IPS-18c (cell line): ENCODE measurements at regions not wholly inside any gene's neighbourhood (a gene's known extent, or its start where the extent isn't known, plus 50 kb on each side); places are given as distances from the start of the nearest gene placed in this dataset.

Experiments
- H3K4me3 ChIP-seq: 2 replicates; pipeline ENCODE4 v1.7.0; 2013; ENCODE audit warnings: low read depth, mild to moderate bottlenecking, low read length, moderate library complexity; ENCODE audit not compliant: insufficient read depth
- H3K9me3 ChIP-seq: one replicate; pipeline ENCODE4 v1.6.1; 2013; ENCODE audit warnings: mild to moderate bottlenecking, low read length, moderate library complexity; ENCODE audit not compliant: control insufficient read depth, insufficient read depth

DNA sequence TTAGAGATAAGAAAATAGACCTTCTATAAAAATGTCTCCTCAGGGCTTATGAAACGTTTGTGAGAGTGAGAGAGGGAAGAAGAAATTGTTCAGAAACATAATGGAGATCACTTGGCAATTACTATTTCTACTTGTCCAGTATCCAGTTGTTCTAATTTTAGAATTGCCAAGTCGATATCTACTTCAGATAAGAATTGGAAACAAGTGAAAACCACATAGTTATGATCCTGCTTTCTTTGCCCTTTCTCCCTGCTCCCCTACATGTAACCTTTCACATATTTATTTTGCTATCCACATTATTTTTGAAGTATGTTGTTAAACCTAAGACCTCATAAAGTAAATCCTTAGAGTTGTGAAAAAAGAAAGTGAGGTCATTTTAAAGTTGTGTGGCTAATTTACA is 1154.7 kb upstream of the ADGRL2 start:
- no peak overlapping the region for H3K4me3 ChIP-seq
- no peaks in the 10 kb centered on the region for H3K9me3 ChIP-seq

DNA sequence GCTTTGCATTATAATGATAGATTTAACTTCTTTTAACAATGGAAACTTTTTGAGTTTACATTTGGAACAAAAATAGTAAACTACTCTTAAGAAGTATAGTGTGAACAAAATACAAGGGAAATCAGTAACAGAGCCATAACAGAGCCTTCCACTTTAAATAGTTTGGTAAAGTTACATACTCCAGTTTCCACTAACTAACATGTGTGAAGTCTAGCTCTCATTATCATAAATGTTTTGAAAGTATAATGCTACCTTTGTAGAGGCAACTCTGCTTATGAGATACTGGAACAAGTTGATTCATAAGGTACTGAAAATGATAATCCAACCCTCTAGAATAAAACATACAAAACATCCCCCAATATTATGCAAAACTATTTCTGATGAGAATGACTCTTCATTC is 1155.1 kb upstream of the ADGRL2 start:
- Histone ChIP-seq H3K9me3 (no peaks in the 10 kb centered on the region), H3K4me3 (no peak overlapping the region)

DNA sequence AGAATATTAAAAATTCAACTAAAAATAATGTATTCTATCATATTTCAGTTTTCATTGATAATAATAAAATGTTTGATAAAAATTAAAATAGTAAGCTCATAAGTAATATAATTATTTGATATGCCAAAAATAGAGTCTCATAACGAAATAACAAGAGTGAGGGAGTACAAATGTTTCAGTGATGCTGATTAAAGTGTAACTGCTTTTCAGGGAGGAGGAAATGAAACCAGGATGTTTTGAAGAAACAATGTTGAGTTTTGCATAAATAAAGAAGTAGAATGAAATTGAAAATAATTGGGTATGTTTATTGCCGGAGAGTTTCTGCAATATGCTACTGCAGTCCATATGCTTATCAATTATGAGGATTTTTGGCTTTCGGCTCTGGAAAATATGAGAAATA is 1159.8 kb upstream of the ADGRL2 start:
- no peaks in the 10 kb centered on the region for H3K9me3 ChIP-seq

DNA sequence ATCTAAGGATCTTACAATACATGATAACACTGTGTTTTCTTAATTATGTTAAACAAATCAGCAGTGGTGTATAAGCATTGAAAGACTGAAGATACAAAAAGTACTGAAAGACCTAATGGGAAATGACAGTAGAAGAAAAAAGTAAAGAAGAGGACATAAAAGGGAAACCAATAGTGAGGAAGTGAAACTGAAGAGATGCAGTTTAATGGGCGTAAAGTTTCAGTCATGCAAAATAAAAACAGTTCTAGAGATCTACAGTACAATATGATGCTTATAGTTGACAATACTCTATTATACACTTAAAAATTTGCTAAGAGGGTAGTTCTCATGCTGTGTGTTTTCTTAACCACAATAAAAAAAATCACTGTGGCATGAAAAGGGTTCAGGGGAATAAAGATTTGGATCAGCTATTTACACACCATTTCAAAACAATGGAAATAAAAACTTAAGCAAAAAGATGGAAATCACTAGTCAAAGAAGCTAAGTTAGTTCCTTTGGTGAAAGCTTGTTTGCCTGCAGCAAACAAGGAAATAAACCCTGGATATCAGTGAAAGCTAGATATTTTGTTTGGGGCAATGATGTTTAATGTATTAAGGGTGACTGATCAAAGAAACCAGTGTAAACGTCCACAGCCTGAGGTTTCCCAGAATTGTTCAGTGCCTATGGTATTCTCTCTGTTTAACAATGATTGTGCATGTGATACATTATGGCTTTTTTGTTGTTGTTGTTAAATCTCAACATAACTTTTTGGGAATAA is 1160.8 kb upstream of the ADGRL2 start:
- H3K9me3 ChIP-seq: no peaks in the 10 kb centered on the region
- no peak overlapping the region for H3K4me3 ChIP-seq

More for the DNA sequence above, 1159.8 kb upstream of the ADGRL2 start:
- no peak overlapping the region for H3K4me3 ChIP-seq

DNA sequence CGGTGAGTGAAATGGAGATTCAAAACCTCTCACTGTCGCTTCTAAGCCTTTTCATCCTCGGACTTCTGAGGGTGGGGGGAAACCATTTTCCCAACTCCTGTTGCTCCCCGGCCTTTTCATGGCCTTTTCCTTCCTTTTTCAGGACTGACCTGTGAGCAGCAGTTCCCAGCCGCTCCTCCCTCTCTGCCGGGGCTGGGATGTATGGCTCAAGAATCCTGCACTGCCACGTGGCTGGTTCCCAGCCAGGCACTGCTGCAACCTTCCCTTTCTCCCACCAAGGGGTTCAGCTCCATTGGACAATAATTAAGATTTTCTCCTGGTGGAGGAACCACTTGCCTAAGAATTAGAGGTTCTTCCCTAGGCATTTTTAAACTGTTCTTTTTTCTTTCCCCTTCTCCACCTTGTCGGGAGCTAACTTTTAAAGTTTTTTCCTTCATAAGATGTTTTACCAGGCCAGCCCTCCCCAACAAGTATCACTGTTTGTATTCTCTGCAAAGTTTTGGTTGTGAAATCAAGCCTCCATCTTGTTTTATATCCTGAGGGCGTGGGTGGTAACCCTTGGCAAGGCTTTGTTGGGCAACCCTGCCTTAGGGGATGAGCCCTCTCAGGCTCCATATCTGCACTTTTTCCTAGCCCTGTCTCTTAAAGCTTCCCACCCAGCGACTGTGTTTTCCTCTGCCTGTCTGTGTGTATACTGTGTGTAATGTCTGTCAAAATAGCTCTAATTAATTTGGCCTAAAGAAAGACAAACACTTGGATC is 1166.6 kb upstream of the ADGRL2 start:
- H3K9me3 ChIP-seq: no peaks in the 10 kb centered on the region
- H3K4me3 ChIP-seq: no peak overlapping the region

DNA sequence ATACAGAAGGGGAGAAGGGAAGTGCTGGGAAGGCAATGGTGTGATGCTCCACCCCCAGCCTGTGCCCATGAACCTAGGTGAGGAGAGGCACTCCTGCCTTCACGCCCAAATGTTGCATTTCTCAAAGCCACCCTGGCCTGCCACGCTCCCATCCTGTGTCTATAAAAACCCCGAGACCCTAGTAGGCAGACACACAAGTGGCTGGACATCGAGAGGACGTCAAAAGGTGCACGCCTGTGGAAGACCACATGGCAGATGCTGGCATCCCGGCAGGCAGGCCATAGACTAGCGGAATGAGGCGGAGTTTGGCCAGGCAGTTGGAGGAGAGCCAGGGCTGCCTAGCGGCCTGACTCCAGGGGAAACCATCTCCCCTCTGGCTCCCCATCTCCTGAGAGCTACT is 1168.5 kb upstream of the ADGRL2 start:
- no peaks in the 10 kb centered on the region for H3K9me3 ChIP-seq

DNA sequence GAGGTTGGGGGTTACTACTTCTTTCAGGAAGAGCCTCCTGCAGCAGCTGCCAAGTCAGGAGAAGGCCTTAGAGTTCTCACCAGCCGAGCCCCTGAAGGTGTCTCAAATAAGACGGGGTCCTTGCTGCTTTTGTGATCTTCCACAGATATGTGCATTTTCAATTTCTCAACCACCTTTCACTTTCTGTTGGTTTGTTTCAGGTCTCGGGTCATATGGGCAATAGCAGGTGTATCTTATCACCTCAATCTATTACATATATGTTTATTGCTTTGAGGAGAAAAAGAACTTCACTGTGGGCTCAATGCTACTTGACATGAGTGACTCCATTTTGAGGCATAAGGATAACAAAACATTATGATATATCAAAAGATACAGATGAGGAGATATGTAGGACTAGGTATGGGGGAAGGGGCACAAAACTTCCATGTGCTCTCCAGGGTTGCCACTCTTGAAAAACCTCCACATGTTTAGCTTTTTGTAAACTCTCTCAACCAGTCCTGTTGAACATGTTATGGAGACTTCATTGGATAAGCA is 1171.4 kb upstream of the ADGRL2 start:
- H3K9me3 ChIP-seq: no peaks in the 10 kb centered on the region
- H3K4me3 ChIP-seq: no peak overlapping the region

More for the DNA sequence above, 1168.5 kb upstream of the ADGRL2 start:
- H3K4me3 ChIP-seq: no peak overlapping the region

DNA sequence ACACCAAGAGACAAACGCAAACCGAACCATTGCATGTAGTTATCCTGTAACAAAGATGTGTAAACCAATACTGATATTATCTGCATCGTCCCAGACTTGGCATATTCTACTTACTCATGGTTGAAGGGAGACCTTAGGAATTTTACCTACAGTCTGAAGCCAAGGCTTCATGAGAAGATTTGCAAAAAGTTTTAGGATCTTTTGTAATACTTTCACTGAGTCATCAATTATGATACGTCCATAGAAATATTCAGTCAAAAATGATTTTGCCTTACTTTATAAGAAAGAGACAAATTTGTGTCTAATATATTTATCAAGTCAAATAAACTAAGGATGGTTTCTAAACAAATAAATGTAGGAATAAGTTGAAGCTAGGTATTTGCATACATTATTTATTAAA is 1176.1 kb upstream of the ADGRL2 start:
- Histone ChIP-seq H3K9me3 (no peaks in the 10 kb centered on the region), H3K4me3 (no peak overlapping the region)

DNA sequence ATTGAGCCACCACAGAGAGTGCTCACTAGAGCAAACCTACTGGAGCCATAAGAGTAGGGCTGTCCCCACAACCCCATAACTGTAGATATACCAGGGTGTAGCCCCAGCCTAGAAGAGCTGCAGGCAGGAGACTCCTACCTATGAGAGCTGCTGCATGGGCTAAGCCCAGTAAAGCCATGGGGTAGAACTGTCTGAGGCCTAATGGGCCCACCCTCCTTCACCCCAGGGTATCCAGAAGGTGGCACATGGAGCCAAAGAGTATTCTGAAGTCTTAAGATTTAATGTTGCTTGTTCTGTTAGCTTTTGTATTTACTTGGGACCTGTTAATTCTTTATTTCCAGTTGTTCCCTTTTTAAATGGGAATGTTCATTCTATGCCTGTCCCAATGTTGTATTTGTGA is 1193.7 kb upstream of the ADGRL2 start:
- H3K4me3 ChIP-seq: no peak overlapping the region
- H3K9me3 ChIP-seq: no peaks in the 10 kb centered on the region

DNA sequence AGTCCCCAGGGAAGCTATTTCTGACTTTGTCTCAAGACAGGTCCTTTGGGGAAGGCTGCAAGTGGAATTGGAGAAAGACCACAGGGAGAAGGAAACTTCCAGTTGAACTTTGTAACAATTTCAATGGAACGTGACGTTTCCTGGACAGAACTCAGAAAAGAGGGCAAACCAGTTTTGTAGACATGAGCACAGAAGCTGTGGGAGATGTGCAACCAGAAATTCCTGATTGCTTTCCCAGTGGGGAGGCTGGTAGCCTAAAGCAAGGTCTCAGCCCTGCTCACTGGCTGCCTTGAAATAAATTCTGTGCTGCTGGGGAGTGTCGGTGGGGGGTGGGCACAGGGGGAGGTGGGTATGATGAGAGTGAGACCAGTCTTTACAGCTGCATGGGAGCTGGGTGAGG is 1206.7 kb upstream of the ADGRL2 start:
- no peak overlapping the region for H3K4me3 ChIP-seq

DNA sequence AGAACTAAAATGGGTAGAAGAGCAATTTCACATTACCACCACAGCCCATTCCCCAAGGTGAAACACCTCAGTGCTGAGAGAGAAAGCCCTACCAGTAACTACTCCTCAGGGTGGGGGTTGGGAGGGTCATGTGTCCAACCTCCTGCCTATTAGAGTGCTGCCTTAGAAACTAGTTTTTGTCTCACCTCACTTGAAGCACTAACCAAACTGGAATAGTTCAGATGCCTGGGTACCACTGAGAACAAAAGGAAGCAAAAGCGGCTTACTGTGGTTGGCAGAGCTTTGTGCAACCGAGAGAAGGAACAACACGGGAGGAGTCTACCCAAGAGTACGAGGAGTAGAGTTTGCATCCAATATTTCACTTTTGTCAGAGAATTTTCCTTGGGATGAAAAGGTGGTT is 1207.5 kb upstream of the ADGRL2 start:
- H3K9me3 ChIP-seq: no peaks in the 10 kb centered on the region
- H3K4me3 ChIP-seq: no peak overlapping the region

More for the DNA sequence above, 1206.7 kb upstream of the ADGRL2 start:
- no peaks in the 10 kb centered on the region for H3K9me3 ChIP-seq

DNA sequence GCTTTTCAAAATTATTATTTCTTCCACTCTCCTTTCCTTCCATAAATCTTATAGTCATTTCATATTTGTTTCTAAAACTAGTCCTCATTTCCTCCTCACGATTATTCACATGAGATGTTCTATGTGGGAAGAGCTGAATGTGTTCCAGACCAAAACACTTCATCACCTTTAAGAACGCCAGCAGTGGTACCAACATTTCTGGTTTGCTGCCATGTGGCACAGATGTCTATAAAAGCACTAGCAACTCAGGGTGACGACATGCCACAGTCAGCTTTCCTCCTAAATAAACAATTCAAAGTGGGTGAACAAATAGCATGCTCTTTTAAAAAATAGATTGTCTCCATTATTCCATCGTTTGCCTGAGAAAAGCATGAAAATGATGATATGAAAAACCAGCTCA is 1217.8 kb upstream of the ADGRL2 start:
- H3K9me3 ChIP-seq: no peaks in the 10 kb centered on the region
- H3K4me3 ChIP-seq: no peak overlapping the region

DNA sequence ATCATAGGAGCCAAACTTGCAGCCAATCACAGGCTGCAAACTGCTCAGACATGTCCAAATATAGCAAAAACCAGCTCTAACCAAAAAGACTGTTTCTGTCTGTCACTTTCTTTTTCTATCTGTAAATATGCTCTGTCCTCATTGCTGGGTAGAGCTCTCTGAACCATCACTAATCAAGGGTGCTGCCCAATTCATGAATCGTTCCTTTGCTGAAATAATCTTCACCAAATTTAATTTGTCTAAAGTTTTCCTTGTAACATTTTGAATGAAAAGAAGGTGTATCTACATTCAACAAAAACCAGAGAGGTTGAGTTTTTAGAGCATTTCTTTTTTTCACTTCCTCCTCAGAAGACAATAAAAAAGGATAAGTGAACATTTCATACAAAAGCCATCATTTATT is 1221.7 kb upstream of the ADGRL2 start:
- Histone ChIP-seq H3K9me3 (no peaks in the 10 kb centered on the region), H3K4me3 (no peak overlapping the region)

DNA sequence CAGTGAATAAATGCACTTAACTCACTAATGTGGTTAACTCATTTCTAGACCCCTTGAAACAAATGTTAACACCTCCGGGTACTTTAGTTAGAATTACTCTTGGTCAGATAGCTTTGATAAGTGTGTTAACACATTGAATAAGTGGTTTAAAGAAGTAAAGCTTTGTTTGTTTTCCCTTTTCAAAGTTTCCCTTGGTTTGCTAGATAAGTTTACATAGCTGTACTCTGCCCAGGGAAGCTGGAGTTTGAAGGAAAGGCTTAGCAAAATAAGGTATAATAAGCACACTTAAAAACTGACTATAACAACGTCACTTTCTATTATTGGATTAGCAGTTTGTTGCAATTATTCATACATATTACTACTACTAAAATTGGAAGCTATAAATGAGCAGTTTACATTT is 1233.9 kb upstream of the ADGRL2 start:
- Histone ChIP-seq H3K9me3 (no peaks in the 10 kb centered on the region), H3K4me3 (no peak overlapping the region)

DNA sequence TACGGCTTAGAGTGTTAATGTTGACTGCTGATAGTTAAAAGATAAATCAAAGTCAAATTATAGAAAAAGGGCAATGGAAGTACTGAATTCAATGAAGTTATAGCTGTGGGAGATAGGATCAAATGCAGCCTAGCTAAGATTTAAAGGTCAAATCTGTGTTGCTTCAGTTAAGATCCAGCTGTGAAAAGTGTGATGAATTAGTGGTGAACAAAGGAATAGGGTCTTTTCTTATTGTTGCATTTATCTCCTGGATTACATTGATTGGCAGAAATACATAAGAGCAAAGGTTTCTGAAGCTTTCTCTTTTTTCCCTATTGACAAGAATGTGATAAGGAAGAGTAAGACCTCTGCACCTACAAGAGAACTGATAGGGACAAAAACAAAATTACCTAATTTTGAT is 1234.6 kb upstream of the ADGRL2 start:
- no peaks in the 10 kb centered on the region for H3K9me3 ChIP-seq
- no peak overlapping the region for H3K4me3 ChIP-seq

DNA sequence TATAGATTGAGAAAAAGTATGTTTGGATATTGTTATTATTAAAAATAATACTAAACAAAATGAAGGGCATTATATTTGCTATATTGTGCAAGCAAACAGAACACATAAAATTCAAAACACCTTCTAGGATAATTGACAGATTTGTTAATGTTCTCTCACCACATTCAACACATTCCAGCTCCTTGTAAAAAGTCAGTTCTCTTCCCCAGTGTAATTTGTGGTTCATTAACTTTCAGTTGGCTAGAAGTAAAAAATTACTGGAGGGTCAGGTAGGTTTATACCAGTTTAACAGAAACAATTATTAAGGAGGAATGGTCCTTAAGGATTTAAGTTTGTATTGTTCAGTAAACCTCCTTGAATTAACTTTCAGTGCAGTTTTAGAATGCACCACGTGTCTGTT is 1235.3 kb upstream of the ADGRL2 start:
- H3K4me3 ChIP-seq: no peak overlapping the region
- no peaks in the 10 kb centered on the region for H3K9me3 ChIP-seq

DNA sequence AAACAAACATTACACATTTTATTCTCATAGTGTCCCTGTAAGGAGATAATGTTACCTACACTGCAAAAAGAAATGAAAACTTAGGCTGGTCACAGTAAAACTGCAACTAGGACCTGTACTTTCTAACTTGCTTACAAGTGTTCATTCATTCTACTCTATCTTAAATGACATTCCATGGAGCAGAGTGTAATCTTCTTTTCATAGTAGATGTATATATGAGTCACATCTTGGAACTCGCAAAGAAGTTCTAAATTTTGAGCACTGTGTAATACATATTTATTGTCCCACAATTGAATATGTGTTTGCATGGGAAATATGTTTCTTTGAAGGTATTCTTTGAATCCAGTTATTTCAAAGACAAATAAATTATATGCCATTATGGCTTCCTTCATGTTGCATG is 1258.5 kb upstream of the ADGRL2 start:
- no peaks in the 10 kb centered on the region for H3K9me3 ChIP-seq
- no peak overlapping the region for H3K4me3 ChIP-seq

DNA sequence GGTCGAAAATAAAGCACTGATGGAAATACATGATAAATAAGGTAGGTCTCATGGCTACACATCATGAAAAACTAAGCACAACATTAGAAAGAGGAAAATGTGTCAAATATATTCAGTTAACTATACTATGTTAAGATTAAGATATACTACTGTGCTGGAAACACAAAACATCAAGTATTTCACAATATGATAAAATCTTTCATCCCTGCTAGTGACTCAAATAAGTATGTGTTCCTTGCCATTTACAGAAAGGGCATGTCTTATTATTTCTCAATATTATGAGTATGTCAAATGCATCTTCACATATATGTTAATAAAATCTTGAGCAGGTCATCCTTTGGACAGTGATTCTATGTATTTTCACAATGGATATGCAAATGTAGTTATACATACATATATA is 1260.1 kb upstream of the ADGRL2 start:
- Histone ChIP-seq H3K4me3 (no peak overlapping the region), H3K9me3 (no peaks in the 10 kb centered on the region)
